Stimulated activated CD4-positive, alpha-beta T cell treated with anti-CD3 and anti-CD28 coated beads, Interleukin-15, amount 100 ng/mL, for 24 hours (primary cell): ENCODE measurements at regions not wholly inside any gene's neighbourhood (a gene's known extent, or its start where the extent isn't known, plus 50 kb on each side); places are given as distances from the start of the nearest gene placed in this dataset.
"Not testable (repeated sequence)": the region's sequence is repeated elsewhere in the genome, so short reads cannot be mapped to it uniquely, and the experiment has no call there.

ENCODE experiments used
- DNase-seq: peaks from one replicate; pipeline ENCODE4 v3.0.0-alpha.2; 2020

- no peak for DNase-seq
These were observed 1053.7 kb upstream of the ZEB2 start for GRCh38 chr2:145573608-145574007.

- DNase-seq: no peak
These were observed 1052.3 kb upstream of the ZEB2 start for GRCh38 chr2:145572238-145572637.

GRCh38 chr2:145569108-145569507 is 1049.2 kb upstream of the ZEB2 start:
- DNase-seq: no peak

- no peak for DNase-seq
These were observed 1044.1 kb upstream of the ZEB2 start for GRCh38 chr2:145563741-145564615.

GRCh38 chr2:145561152-145561551 is 1041.2 kb upstream of the ZEB2 start:
- no peak for DNase-seq

- no peak for DNase-seq
These were observed 1038.9 kb upstream of the ZEB2 start for GRCh38 chr2:145558617-145559350.

- DNase-seq: no peak
These were observed 1035.4 kb upstream of the ZEB2 start for GRCh38 chr2:145555360-145555759.

GRCh38 chr2:145551686-145552085 is 1031.8 kb upstream of the ZEB2 start:
- no peak for DNase-seq

GRCh38 chr2:145548479-145548878 is 1028.6 kb upstream of the ZEB2 start:
- DNase-seq: no peak

- DNase-seq: no peak
These were observed 1027.7 kb upstream of the ZEB2 start for GRCh38 chr2:145547620-145548019.

- DNase-seq: no peak
These were observed 1026.2 kb upstream of the ZEB2 start for GRCh38 chr2:145546091-145546490.

GRCh38 chr2:145543856-145544255 is 1023.9 kb upstream of the ZEB2 start:
- no peak for DNase-seq

GRCh38 chr2:145543155-145543554 is 1023.2 kb upstream of the ZEB2 start:
- DNase-seq: no peak

GRCh38 chr2:145541028-145541427 is 1021.1 kb upstream of the ZEB2 start:
- no peak for DNase-seq

GRCh38 chr2:145538661-145539350 is 1018.9 kb upstream of the ZEB2 start:
- DNase-seq: no peak

GRCh38 chr2:145530653-145531052 is 1010.7 kb upstream of the ZEB2 start:
- DNase-seq: no peak

GRCh38 chr2:145524836-145525235 is 1004.9 kb upstream of the ZEB2 start:
- no peak for DNase-seq

- no peak for DNase-seq
These were observed 1004.4 kb upstream of the ZEB2 start for GRCh38 chr2:145524303-145524702.

GRCh38 chr2:145519254-145519653 is 999.3 kb upstream of the ZEB2 start:
- DNase-seq: not testable (repeated sequence)

- no peak for DNase-seq
These were observed 992.0 kb upstream of the ZEB2 start for GRCh38 chr2:145511946-145512345.

- no peak for DNase-seq
These were observed 983.6 kb upstream of the ZEB2 start for GRCh38 chr2:145503511-145503910.

- DNase-seq: no peak
These were observed 982.0 kb upstream of the ZEB2 start for GRCh38 chr2:145501920-145502319.

GRCh38 chr2:145495590-145495989 is 975.7 kb upstream of the ZEB2 start:
- DNase-seq: no peak

- no peak for DNase-seq
These were observed 974.5 kb upstream of the ZEB2 start for GRCh38 chr2:145494441-145494840.
